Skin epidermis (tissue), 12 donors: ENCODE measurements at regions not wholly inside any gene's neighbourhood (a gene's known extent, or its start where the extent isn't known, plus 50 kb on each side); places are given as distances from the start of the nearest gene placed in this dataset.
A peak's percentile ranks its signal among the peaks of the same experiment; 100 is the strongest.
"Not testable (repeated sequence)": the region's sequence is repeated elsewhere in the genome, so short reads cannot be mapped to it uniquely, and the experiment has no call there.

Experiments
- H3K27ac ChIP-seq, 21 experiments: fragments of 200-600 bp; sonication (generic) in 11 of 21; one replicate each; pipeline ENCODE4 v1.5.0; 2020; ENCODE audit warnings: mild to moderate bottlenecking in 3 of 21, inconsistent platforms in 2 of 21, moderate library complexity in 2 of 21
- H3K4me3 ChIP-seq, 7 experiments: fragments of 200-600 bp; sonication (generic) in 2 of 7; one replicate each; pipeline ENCODE4 v1.5.0; 2020; ENCODE audit warnings: inconsistent platforms in 2 of 7, mild to moderate bottlenecking in 2 of 7, moderate library complexity in 1 of 7

GRCh38 chr5:17114715-17115599 is 102.5 kb upstream of the BASP1 start:
- Histone ChIP-seq H3K27ac (no peak overlapping the region), H3K4me3 (no peak overlapping the region)

- H3K27ac ChIP-seq = no peak overlapping the region
- no peak overlapping the region for H3K4me3 ChIP-seq
These were observed 101.6 kb upstream of the BASP1 start for GRCh38 chr5:17115855-17116254.

- no peak overlapping the region for H3K4me3 ChIP-seq
- H3K27ac ChIP-seq = peak overlapping the region in 4 of 21 experiments; percentile 14 to 49 (median 36)
These were observed 98.8 kb upstream of the BASP1 start for GRCh38 chr5:17118631-17119030.

- H3K4me3 ChIP-seq = no peak overlapping the region
These were observed 97.2 kb upstream of the BASP1 start for GRCh38 chr5:17120209-17120608.

GRCh38 chr5:17121776-17122175 is 95.7 kb upstream of the BASP1 start:
- Histone ChIP-seq H3K27ac (no peak overlapping the region), H3K4me3 (no peak overlapping the region)

More at GRCh38 chr5:17120209-17120608, 97.2 kb upstream of the BASP1 start:
- H3K27ac ChIP-seq = no peak overlapping the region

GRCh38 chr5:17123010-17123409 is 94.4 kb upstream of the BASP1 start:
- Histone ChIP-seq H3K4me3 (no peak overlapping the region), H3K27ac (no peak overlapping the region)

GRCh38 chr5:17123773-17124172 is 93.7 kb upstream of the BASP1 start:
- not testable (repeated sequence) for H3K4me3 ChIP-seq, H3K27ac ChIP-seq

GRCh38 chr5:17127743-17128231 is 89.6 kb upstream of the BASP1 start:
- no peak overlapping the region for H3K4me3 ChIP-seq
- no peak overlapping the region for H3K27ac ChIP-seq

- H3K27ac ChIP-seq = peak overlapping the region in 1 of 21 experiments; percentile 59
- no peak overlapping the region for H3K4me3 ChIP-seq
These were observed 88.2 kb upstream of the BASP1 start for GRCh38 chr5:17129093-17129849.

GRCh38 chr5:17130302-17130701 is 87.1 kb upstream of the BASP1 start:
- not testable (repeated sequence) for H3K4me3 ChIP-seq
- peak overlapping the region in 2 of 21 experiments; percentile 4 to 59 for H3K27ac ChIP-seq

GRCh38 chr5:17132444-17133083 is 84.9 kb upstream of the BASP1 start:
- no peak overlapping the region for H3K27ac ChIP-seq
- no peak overlapping the region for H3K4me3 ChIP-seq

GRCh38 chr5:17135050-17135449 is 82.4 kb upstream of the BASP1 start:
- Histone ChIP-seq H3K4me3 (no peak overlapping the region), H3K27ac (no peak overlapping the region)

- Histone ChIP-seq H3K4me3 (no peak overlapping the region), H3K27ac (no peak overlapping the region)
These were observed 74.1 kb upstream of the BASP1 start for GRCh38 chr5:17143335-17143734.

GRCh38 chr5:17146280-17146841 is 71.1 kb upstream of the BASP1 start:
- H3K4me3 ChIP-seq = no peak overlapping the region
- no peak overlapping the region for H3K27ac ChIP-seq

- H3K4me3 ChIP-seq = no peak overlapping the region
These were observed 70.3 kb upstream of the BASP1 start for GRCh38 chr5:17147170-17147569.

GRCh38 chr5:17147617-17148016 is 69.8 kb upstream of the BASP1 start:
- H3K4me3 ChIP-seq = no peak overlapping the region
- no peak overlapping the region for H3K27ac ChIP-seq

More at GRCh38 chr5:17147170-17147569, 70.3 kb upstream of the BASP1 start:
- no peak overlapping the region for H3K27ac ChIP-seq

- H3K4me3 ChIP-seq = no peak overlapping the region
- no peak overlapping the region for H3K27ac ChIP-seq
These were observed 69.0 kb upstream of the BASP1 start for GRCh38 chr5:17148481-17148880.

GRCh38 chr5:17149786-17150185 is 67.6 kb upstream of the BASP1 start:
- H3K4me3 ChIP-seq = no peak overlapping the region
- no peak overlapping the region for H3K27ac ChIP-seq

GRCh38 chr5:17150531-17150930 is 66.9 kb upstream of the BASP1 start:
- H3K4me3 ChIP-seq = no peak overlapping the region
- H3K27ac ChIP-seq = no peak overlapping the region

- Histone ChIP-seq H3K4me3 (no peak overlapping the region), H3K27ac (no peak overlapping the region)
These were observed 65.7 kb upstream of the BASP1 start for GRCh38 chr5:17151686-17152085.
